Spleen (tissue), 7 donors: ENCODE measurements at regions not wholly inside any gene's neighbourhood (a gene's known extent, or its start where the extent isn't known, plus 50 kb on each side); places are given as distances from the start of the nearest gene placed in this dataset.

Source experiments
- POLR2A ChIP-seq, 3 donors: fragments of 450-650 bp; IDR thresholded peaks; one replicate each; pipeline ENCODE4 v1.5.1; 2017; ENCODE audit warnings: antibody characterized with exemption in 3 of 3, mild to moderate bottlenecking in 1 of 3
- TF ChIP-seq, protein P1 (sequence below), 11 experiments: fragments of 200-600 bp in 7 of 11; fragments of 450-650 bp in 4 of 11; sonication (generic) in 4 of 11; IDR thresholded peaks in 8 of 11; conservative IDR thresholded peaks in 3 of 11; 1 replicate in 7 of 11; 2 replicates in 4 of 11; pipeline versions ENCODE4 v1.4.0 to v1.8.0; 2016 to 2021; ENCODE audit warnings: antibody characterized with exemption in 11 of 11, inconsistent platforms in 4 of 11, mild to moderate bottlenecking in 1 of 11
- donor health status: DM: no; HTN: no; CAD: no; lungs with moderate emphysema.
- donor health status: DM: no; HTN: no; CAD: no.
- donor health status: DM: no; HTN: no; CAD: no.

DNA sequence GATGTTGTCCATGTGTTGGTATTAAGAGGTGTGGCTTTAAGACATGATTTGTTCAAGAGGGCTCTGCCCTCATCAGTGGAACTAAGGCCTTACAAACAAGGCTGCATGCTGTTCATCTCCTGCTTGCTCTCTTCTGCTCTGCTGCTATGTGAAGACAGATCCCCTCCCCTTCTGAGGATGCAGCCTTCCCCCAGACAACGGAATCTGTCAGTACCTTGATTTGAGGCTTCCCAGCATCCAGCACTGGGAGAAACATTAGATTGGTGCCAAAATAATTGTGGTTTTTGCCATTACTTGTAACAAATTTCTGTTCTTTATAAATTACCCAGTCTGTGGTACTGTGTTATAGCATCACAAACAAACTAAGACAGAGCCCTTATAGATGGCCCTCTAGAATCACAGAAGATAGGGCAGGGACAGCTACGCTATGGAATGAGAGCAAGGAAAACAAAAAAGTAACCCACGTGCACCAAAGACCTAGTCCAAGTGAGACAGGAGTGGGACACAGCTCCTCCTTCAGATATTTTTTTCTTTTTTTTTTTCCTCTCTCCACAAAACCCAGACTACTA lies 151.5 kb upstream of the RXFP2 start:
- TF ChIP-seq, protein P1, sequence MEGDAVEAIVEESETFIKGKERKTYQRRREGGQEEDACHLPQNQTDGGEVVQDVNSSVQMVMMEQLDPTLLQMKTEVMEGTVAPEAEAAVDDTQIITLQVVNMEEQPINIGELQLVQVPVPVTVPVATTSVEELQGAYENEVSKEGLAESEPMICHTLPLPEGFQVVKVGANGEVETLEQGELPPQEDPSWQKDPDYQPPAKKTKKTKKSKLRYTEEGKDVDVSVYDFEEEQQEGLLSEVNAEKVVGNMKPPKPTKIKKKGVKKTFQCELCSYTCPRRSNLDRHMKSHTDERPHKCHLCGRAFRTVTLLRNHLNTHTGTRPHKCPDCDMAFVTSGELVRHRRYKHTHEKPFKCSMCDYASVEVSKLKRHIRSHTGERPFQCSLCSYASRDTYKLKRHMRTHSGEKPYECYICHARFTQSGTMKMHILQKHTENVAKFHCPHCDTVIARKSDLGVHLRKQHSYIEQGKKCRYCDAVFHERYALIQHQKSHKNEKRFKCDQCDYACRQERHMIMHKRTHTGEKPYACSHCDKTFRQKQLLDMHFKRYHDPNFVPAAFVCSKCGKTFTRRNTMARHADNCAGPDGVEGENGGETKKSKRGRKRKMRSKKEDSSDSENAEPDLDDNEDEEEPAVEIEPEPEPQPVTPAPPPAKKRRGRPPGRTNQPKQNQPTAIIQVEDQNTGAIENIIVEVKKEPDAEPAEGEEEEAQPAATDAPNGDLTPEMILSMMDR (IDR thresholded peaks at IDR 0.05 in 8 of 11, conservative IDR thresholded peaks at IDR 0.05 in 3 of 11) = no peak
- no peak for TF ChIP-seq POLR2A (IDR thresholded peaks at IDR 0.05)
